Spinal cord (tissue), 9 donors: ENCODE measurements at regions not wholly inside any gene's neighbourhood (a gene's known extent, or its start where the extent isn't known, plus 50 kb on each side); places are given as distances from the start of the nearest gene placed in this dataset.
A peak's percentile ranks its signal among the peaks of the same experiment; 100 is the strongest.

ENCODE experiments used
- DNase-seq, 6 donors: peaks; one replicate each; pipeline versions ENCODE4 v3.0.0 to v3.0.0-alpha.2; 2013 to 2015; ENCODE audit warnings: low spot score in 6 of 6, low read depth in 4 of 6
- H3K27ac ChIP-seq: one replicate; pipeline ENCODE4 v1.5.1; 2013; ENCODE audit warnings: low read depth, low read length, control low read depth
- H3K27me3 ChIP-seq: one replicate; pipeline ENCODE4 v1.6.1; 2013; ENCODE audit warnings: low read length; ENCODE audit not compliant: control insufficient read depth, insufficient read depth
- H3K36me3 ChIP-seq: one replicate; pipeline ENCODE4 v1.6.1; 2013; ENCODE audit warnings: low read length; ENCODE audit not compliant: control insufficient read depth, insufficient read depth
- H3K4me1 ChIP-seq: one replicate; pipeline ENCODE4 v1.6.1; 2013; ENCODE audit warnings: low read length; ENCODE audit not compliant: control insufficient read depth, insufficient read depth
- H3K4me3 ChIP-seq: one replicate; pipeline ENCODE4 v1.5.1; 2013; ENCODE audit warnings: low read depth, low read length, control low read depth
- H3K9me3 ChIP-seq: one replicate; pipeline ENCODE4 v1.6.1; 2013; ENCODE audit warnings: low read length; ENCODE audit not compliant: control insufficient read depth, insufficient read depth
- WGBS: methylation state at CpG from one replicate; pipeline ENCODE4 v1.1.5; 2013; ENCODE audit warnings: missing lambda C conversion rate; ENCODE audit not compliant: insufficient coverage; 5-methylcytosine and 5-hydroxymethylcytosine counted together
- donor health status: healthy.

GRCh38 chr10:78449554-78449953, 415.9 kb downstream of the RPS24 start:
- H3K27me3 ChIP-seq = no peaks in the 10 kb centered on the region
- peaks cover 22% of the 10 kb centered on the region for H3K4me1 ChIP-seq
- no peak overlapping the region for H3K27ac ChIP-seq
- H3K9me3 ChIP-seq = no peaks in the 10 kb centered on the region
- no peaks in the 10 kb centered on the region for H3K36me3 ChIP-seq
- no peak overlapping the region for H3K4me3 ChIP-seq
- 76% methylated on average over 2 of the region's 4 CpGs for WGBS
- DNase-seq = no peak

GRCh38 chr10:78450239-78450638, 416.6 kb downstream of the RPS24 start:
- Histone ChIP-seq H3K4me1 (peaks cover 24% of the 10 kb centered on the region), H3K36me3 (no peaks in the 10 kb centered on the region), H3K4me3 (no peak overlapping the region), H3K27ac (no peak overlapping the region), H3K27me3 (no peaks in the 10 kb centered on the region), H3K9me3 (no peaks in the 10 kb centered on the region)
- WGBS = 97% methylated on average over 3 of the region's 3 CpGs
- DNase-seq = no peak

- Histone ChIP-seq H3K4me1 (peaks cover 31% of the 10 kb centered on the region), H3K4me3 (no peak overlapping the region), H3K27me3 (no peaks in the 10 kb centered on the region), H3K36me3 (no peaks in the 10 kb centered on the region), H3K9me3 (no peaks in the 10 kb centered on the region), H3K27ac (no peak overlapping the region)
- 86% methylated on average over 3 of the region's 6 CpGs for WGBS
- DNase-seq = no peak
Observed at GRCh38 chr10:78450807-78451485, 417.3 kb downstream of the RPS24 start.

- WGBS = 36% methylated on average over 10 of the region's 10 CpGs
- Histone ChIP-seq H3K9me3 (no peaks in the 10 kb centered on the region), H3K4me3 (no peak overlapping the region), H3K36me3 (no peaks in the 10 kb centered on the region), H3K27me3 (no peaks in the 10 kb centered on the region), H3K27ac (no peak overlapping the region), H3K4me1 (peaks cover 32% of the 10 kb centered on the region)
- DNase-seq = peak in 2 of 6 donors; percentile 71 to 82
Observed at GRCh38 chr10:78451592-78451991, 417.9 kb downstream of the RPS24 start.

- H3K9me3 ChIP-seq = no peaks in the 10 kb centered on the region
- WGBS = 44% methylated on average over 3 of the region's 7 CpGs
- no peak for DNase-seq
- no peak overlapping the region for H3K27ac ChIP-seq
- no peaks in the 10 kb centered on the region for H3K36me3 ChIP-seq
- H3K27me3 ChIP-seq = no peaks in the 10 kb centered on the region
- H3K4me3 ChIP-seq = no peak overlapping the region
- H3K4me1 ChIP-seq = peaks cover 23% of the 10 kb centered on the region
Observed at GRCh38 chr10:78454123-78454645, 420.5 kb downstream of the RPS24 start.

GRCh38 chr10:78455236-78455635, 421.6 kb downstream of the RPS24 start:
- Histone ChIP-seq H3K27ac (no peak overlapping the region), H3K27me3 (no peaks in the 10 kb centered on the region), H3K36me3 (no peaks in the 10 kb centered on the region), H3K4me3 (no peak overlapping the region), H3K4me1 (peaks cover 23% of the 10 kb centered on the region), H3K9me3 (no peaks in the 10 kb centered on the region)
- 80% methylated on average over 1 of the region's 8 CpGs for WGBS
- peak in 2 of 6 donors; percentile 61 to 82 for DNase-seq

- no peaks in the 10 kb centered on the region for H3K27me3 ChIP-seq
- DNase-seq = peak in 1 of 6 donors; percentile 84
- H3K4me1 ChIP-seq = peaks cover 23% of the 10 kb centered on the region
- H3K9me3 ChIP-seq = no peaks in the 10 kb centered on the region
- 70% methylated on average over 7 of the region's 9 CpGs for WGBS
- H3K4me3 ChIP-seq = no peak overlapping the region
- no peak overlapping the region for H3K27ac ChIP-seq
- no peaks in the 10 kb centered on the region for H3K36me3 ChIP-seq
Observed at GRCh38 chr10:78455811-78456210, 422.1 kb downstream of the RPS24 start.

GRCh38 chr10:78456649-78457400, 423.2 kb downstream of the RPS24 start:
- Histone ChIP-seq H3K4me1 (peaks cover 13% of the 10 kb centered on the region), H3K36me3 (no peaks in the 10 kb centered on the region), H3K4me3 (no peak overlapping the region), H3K27ac (no peak overlapping the region), H3K9me3 (no peaks in the 10 kb centered on the region), H3K27me3 (no peaks in the 10 kb centered on the region)
- WGBS = 89% methylated on average over 13 of the region's 13 CpGs
- DNase-seq = no peak

GRCh38 chr10:78457804-78458482, 424.3 kb downstream of the RPS24 start:
- DNase-seq = no peak
- no peak overlapping the region for H3K27ac ChIP-seq
- H3K4me3 ChIP-seq = no peak overlapping the region

More at GRCh38 chr10:78457804-78458482, 424.3 kb downstream of the RPS24 start:
- H3K9me3 ChIP-seq = no peaks in the 10 kb centered on the region
- no peaks in the 10 kb centered on the region for H3K36me3 ChIP-seq
- peaks cover 10% of the 10 kb centered on the region for H3K4me1 ChIP-seq
- 89% methylated on average over 4 of the region's 8 CpGs for WGBS
- no peaks in the 10 kb centered on the region for H3K27me3 ChIP-seq
